NCI-H460 (cell line): ENCODE measurements at regions not wholly inside any gene's neighbourhood (a gene's known extent, or its start where the extent isn't known, plus 50 kb on each side); places are given as distances from the start of the nearest gene placed in this dataset.
A peak's percentile ranks its signal among the peaks of the same experiment; 100 is the strongest.

Experiments
- DNase-seq: peaks from one replicate; pipeline ENCODE4 v3.0.0-alpha.2; 2016; ENCODE audit warnings: low read depth; ENCODE audit errors: extremely low read depth

DNA sequence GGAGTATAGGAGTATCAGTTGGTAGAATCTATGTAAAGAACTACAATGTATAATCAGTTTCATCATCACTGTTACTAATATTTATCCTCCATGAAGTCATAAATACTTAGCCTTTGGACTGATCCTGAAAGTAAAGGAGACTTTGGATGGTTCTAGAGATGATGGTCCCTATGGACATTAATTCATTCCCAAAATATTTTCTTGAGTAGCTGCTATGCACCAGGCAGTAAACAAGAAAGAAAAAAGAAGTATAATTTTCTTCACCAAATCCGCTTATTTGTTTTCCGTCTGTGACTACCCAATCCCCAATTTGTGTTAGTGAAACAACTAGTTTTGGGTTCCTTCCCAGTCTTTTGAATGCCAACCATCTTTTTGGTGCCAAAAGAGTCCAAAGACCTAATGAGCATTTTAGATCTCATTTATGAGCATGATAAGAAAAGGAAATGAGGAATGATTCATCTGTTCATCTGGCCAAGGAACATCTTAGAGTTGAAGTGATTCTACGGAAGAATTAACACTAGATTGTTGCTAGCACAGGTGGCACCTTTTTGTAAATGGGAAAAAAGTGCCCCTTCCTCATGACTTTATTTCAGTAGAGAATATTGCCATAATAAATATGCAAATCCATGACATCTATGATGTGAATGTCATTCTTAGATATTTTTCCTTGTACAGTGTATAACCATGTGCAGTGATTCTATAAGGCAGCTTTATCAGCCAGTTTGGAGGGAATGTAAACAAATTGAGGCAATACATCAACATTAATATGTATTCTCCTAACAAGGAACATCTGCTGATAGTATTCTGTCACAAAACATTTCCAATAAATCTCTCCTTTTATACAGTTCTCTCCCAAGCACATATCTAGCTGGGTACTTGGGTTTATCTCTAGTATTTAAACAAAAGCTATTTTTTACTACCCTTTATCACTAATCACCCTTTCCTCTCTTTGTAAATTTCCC is 85.1 kb upstream of the CCDC91 start:
- DNase-seq = no peak

DNA sequence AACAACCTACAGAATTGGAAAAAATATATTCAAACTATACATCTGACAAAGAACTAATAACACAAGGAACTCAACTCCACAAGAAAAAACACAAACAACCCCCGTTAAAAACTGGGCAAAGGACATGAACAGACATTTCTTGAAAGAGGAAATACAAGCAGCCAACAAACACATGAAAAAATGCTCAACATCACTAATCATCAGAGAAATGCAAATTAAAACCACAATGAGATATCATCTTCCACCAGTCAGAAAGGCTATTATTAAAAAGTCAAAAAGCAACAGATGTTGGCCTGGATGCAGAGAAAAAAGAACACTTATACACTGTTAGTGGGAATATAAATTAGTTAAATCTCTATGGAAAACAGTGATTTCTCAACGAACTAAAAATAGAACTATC is 82.6 kb upstream of the CCDC91 start:
- no peak for DNase-seq

GRCh38 chr12:28108599-28108998 is 81.7 kb upstream of the CCDC91 start:
- DNase-seq = no peak

DNA sequence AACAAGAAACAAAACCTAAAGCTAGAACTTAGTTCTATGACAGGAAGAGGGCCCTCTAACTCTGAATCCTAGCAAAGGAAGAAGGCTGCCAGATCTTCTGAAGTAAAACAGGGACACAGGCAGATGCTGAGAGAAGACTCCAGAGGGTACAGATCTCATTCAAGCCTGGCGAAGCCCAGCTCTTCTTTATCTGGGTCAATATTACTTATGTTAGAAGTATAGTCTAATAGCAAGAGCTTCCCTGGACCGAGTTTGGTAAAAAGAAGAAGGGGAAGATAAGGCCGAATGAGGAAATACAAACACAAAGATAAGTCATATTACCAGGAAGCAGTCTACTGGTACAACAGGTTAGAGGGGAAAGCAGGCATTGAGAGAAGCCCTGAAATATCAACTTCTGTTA is 79.9 kb upstream of the CCDC91 start:
- no peak for DNase-seq

DNA sequence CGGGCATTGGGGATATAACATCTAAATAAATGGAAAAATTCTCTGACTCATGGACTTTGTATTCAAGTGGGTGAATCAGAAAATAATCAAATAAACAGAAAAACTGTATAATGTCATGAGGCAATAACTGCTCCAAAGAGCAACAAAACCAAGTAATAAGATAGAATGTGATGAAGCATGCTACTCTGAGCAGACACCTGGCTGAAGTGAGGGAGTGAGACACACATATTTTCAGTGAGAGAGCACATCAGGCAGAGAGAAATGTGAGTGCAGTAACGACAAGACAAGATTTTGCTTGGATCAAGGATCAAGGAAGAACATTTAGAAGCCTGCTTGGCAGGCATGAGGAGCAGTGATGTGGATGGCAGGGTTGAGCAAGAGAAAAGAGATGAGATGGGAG is 75.8 kb upstream of the CCDC91 start:
- no peak for DNase-seq

GRCh38 chr12:28121433-28121832 is 68.8 kb upstream of the CCDC91 start:
- DNase-seq = no peak

- DNase-seq = no peak
Measured at GRCh38 chr12:28121899-28122655, 68.2 kb upstream of the CCDC91 start.

DNA sequence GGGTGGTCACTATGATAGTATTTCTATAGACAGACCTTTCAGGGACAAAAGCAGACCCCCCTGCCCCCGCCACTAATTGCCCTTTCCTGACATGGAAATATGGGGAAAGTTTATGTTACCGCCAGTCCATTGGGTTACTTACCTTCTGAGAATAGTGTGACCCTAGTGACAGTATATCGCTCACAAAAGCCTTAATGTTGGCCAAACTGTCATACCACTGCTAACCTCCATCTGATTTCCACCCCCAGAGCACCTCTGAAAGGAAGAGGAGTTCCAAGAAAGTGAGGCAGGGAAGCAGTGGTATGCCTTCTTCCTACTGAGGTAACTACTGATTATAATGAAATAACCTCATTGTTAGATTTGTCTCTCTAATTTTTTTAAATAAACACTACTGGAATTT is 67.5 kb upstream of the CCDC91 start:
- DNase-seq = no peak

- DNase-seq = no peak
Measured at GRCh38 chr12:28127455-28127854, 62.8 kb upstream of the CCDC91 start.

GRCh38 chr12:28129031-28129430 is 61.2 kb upstream of the CCDC91 start:
- DNase-seq = no peak

GRCh38 chr12:28130234-28130624 is 60.0 kb upstream of the CCDC91 start:
- DNase-seq = no peak

- DNase-seq = peak; percentile 66
Measured at GRCh38 chr12:28130625-28131598, 59.3 kb upstream of the CCDC91 start.

DNA sequence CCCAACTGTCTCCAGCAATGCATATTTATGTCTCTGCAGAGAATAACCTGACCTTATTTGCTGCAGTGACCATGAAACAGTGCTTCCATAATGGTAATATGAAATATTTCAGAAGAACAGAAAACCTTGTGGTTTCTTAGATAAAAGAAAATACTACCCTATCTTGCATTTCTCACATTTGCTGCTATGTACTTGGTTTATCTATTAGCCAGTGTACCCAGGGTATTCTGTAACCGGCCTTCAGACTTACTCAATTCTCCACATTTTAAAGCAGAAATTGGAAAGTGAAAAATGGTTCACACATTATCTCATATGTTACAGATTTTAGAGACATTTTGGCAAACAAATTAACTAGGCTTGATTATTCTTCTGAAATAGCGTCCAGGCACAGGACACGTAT is 57.9 kb upstream of the CCDC91 start:
- no peak for DNase-seq

DNA sequence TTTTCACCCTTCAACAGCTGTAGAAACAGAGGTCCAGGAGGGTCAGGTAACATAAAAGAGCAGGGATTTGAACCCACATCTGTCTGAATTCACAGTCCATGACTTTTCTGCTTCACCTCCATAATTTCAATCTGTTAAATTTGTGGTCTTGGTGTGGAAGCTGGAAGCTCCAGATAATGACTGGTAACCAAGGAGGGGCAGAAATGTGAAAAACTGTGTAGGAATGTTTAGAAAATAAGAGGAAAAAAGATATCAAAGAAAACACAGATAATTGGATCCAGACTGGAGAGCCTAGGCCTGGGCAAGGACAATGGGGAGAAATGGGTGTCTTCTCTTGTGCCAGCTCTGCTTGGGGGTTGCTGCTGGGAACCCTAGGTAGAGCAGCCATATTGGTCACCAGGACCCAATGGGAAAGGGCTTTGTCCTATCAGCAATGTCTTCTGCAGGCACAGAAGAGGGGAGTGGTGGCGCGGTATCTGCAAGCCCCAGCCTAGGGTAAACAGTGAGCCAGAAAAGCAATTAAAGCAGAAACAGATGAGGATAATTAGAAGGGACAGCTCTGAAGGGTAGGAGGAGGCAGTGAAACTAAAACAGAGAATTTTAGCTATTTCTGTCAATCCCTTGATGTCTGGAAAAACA is 54.3 kb upstream of the CCDC91 start:
- DNase-seq = no peak

- no peak for DNase-seq
Measured at GRCh38 chr12:28137414-28137813, 52.8 kb upstream of the CCDC91 start.

- DNase-seq = no peak
Measured at GRCh38 chr12:28140404-28140803, 49.9 kb upstream of the CCDC91 start.
